Cardiac muscle cell (in vitro differentiated cells and primary cell): ENCODE measurements at regions not wholly inside any gene's neighbourhood (a gene's known extent, or its start where the extent isn't known, plus 50 kb on each side); places are given as distances from the start of the nearest gene placed in this dataset.

Experiments
- DNase-seq, 2 donors: peaks; one replicate each; pipeline versions ENCODE4 v3.0.0 to v3.0.0-alpha.2; 2010 to 2017; ENCODE audit warnings: low read depth in 1 of 2, low spot score in 1 of 2
- H3K27ac ChIP-seq: fragments of 200-600 bp; sonication (generic); 2 replicates; pipeline ENCODE4 v1.5.1; 2016
- H3K27me3 ChIP-seq: fragments of 200-600 bp; sonication (generic); 2 replicates; pipeline ENCODE4 v1.6.0; 2016; ENCODE audit warnings: control low read depth
- H3K36me3 ChIP-seq: fragments of 200-600 bp; sonication (generic); 2 replicates; pipeline ENCODE4 v1.5.1; 2016; ENCODE audit warnings: control low read depth
- H3K4me1 ChIP-seq: fragments of 200-600 bp; sonication (generic); 2 replicates; pipeline ENCODE4 v1.8.1; 2017; ENCODE audit warnings: low read depth, mild to moderate bottlenecking, mixed run types
- H3K4me3 ChIP-seq: fragments of 200-600 bp; sonication (generic); 2 replicates; pipeline ENCODE4 v1.5.1; 2016; ENCODE audit warnings: mild to moderate bottlenecking
- H3K9me3 ChIP-seq: fragments of 200-600 bp; sonication (generic); 2 replicates; pipeline ENCODE4 v1.5.1; 2017; ENCODE audit warnings: low read depth, mild to moderate bottlenecking, control low read depth
- TF ChIP-seq, protein P1 (sequence below): IDR thresholded peaks from 2 replicates; pipeline ENCODE4 v1.5.1; 2012; ENCODE audit warnings: low read depth, mild to moderate bottlenecking, low read length

DNA sequence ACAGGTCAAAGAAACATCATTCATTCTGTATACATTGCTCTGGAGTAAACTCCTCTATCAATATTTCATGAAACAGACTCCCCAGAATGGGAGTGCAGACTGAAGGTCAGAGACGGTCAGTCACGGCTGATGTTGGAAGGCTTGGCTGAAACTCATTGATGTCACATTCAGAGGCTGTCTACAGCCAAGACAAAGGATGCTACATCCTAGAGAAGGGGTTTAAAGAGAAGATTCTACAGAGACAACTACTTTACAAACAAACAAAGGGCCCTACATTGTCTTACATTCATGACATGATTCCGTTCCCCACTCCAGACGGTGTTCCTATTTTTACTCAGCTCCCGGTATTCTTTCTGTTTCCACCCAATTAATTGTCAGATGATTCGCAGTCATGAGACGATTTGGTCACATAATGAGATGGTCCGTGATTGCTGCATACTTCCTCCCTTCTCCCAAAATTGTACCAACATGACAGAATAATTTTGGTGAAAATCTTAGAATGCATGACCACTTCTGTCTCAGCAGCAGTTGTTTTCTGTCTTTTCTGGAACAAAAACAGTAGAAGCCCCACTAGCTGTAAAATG, 73.8 kb upstream of the VAV3 start:
- H3K9me3 ChIP-seq: no peaks in the 10 kb centered on the region
- H3K4me1 ChIP-seq: no peaks in the 10 kb centered on the region
- H3K27ac ChIP-seq: no peak overlapping the region
- TF ChIP-seq, protein P1, sequence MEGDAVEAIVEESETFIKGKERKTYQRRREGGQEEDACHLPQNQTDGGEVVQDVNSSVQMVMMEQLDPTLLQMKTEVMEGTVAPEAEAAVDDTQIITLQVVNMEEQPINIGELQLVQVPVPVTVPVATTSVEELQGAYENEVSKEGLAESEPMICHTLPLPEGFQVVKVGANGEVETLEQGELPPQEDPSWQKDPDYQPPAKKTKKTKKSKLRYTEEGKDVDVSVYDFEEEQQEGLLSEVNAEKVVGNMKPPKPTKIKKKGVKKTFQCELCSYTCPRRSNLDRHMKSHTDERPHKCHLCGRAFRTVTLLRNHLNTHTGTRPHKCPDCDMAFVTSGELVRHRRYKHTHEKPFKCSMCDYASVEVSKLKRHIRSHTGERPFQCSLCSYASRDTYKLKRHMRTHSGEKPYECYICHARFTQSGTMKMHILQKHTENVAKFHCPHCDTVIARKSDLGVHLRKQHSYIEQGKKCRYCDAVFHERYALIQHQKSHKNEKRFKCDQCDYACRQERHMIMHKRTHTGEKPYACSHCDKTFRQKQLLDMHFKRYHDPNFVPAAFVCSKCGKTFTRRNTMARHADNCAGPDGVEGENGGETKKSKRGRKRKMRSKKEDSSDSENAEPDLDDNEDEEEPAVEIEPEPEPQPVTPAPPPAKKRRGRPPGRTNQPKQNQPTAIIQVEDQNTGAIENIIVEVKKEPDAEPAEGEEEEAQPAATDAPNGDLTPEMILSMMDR: no peak
- H3K4me3 ChIP-seq: no peak overlapping the region
- no peak for DNase-seq
- no peaks in the 10 kb centered on the region for H3K27me3 ChIP-seq
- H3K36me3 ChIP-seq: no peaks in the 10 kb centered on the region

DNA sequence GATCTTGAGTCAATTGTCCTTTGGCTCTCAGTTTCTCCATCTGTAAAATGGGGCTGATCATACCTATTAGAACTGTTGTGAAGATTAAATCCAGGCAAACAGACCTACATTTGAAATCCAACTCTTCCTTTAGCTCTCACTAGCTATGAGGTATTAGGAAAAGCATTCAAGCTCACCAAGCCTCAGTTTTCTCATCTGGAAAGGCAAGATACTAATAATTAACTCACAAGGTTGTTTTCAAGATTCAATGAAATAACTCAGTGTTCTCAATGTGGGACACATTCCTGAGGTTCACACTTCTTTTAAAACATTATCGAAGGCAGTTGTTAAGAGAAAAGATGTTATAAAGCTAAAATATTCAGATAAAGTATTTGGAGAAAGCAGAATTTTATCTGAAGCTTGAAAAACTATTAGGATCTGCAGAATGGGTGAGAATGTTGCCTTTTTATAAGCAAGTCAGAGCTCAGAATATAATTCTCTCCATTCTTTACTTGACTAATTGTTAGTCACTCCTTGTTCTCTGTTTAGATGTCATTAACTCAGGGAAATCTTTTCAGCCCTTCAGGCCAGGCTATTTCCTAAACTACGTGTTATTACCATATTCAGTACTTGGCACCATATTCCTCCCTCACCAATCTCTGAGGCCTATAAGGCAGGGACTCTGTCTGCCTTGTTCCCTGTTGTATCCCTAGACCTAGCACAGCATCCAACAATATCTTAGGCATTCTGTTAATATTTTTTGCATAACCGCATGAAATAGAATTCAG, 72.0 kb upstream of the VAV3 start:
- H3K36me3 ChIP-seq: no peaks in the 10 kb centered on the region
- no peaks in the 10 kb centered on the region for H3K4me1 ChIP-seq
- H3K27me3 ChIP-seq: no peaks in the 10 kb centered on the region

DNA sequence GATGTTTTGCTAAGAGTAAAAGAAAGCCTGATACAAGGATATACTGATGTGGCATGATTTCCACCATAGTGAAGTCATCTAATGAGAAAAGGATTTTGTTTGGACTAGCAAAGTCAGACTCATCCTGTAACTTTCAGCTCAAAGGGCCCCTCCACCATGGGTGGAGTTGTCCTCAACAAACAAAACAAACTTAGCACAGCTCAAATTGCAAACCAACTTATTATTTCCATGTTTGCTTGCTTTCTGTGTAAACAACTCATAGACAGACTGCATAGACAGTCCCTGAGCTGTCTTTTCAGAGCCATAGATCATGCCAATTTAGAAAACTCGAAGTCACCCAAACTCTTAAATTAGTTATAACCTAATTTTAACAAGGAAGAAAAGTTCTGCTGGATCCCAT, 69.4 kb upstream of the VAV3 start:
- no peak overlapping the region for H3K27ac ChIP-seq
- DNase-seq: no peak
- H3K4me1 ChIP-seq: no peaks in the 10 kb centered on the region
- TF ChIP-seq, protein P1: no peak
- H3K27me3 ChIP-seq: no peaks in the 10 kb centered on the region
- no peaks in the 10 kb centered on the region for H3K36me3 ChIP-seq
- no peaks in the 10 kb centered on the region for H3K9me3 ChIP-seq
- no peak overlapping the region for H3K4me3 ChIP-seq

More for the DNA sequence above, 72.0 kb upstream of the VAV3 start:
- no peak overlapping the region for H3K4me3 ChIP-seq
- no peaks in the 10 kb centered on the region for H3K9me3 ChIP-seq
- TF ChIP-seq, protein P1: no peak
- H3K27ac ChIP-seq: no peak overlapping the region
- no peak for DNase-seq

DNA sequence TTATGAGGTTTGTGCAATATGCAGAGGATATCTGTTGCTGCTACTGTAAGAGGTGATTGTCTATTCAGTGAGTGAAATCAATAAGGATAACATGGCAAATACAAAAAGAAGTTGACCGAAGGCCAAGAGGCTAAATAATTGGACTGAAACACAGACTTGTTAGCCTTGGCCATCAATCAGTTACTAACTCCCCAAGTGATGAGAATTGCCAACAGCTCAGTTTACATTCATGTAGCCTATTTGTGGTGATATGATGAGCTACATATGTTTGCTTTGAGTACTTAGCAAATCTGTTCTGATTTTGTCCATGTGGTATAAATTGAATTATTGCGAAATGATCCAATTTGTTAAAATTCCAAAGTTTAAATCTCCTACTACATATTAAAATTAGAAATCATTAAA, 68.6 kb upstream of the VAV3 start:
- H3K36me3 ChIP-seq: no peaks in the 10 kb centered on the region
- no peaks in the 10 kb centered on the region for H3K4me1 ChIP-seq
- H3K9me3 ChIP-seq: no peaks in the 10 kb centered on the region
- H3K27ac ChIP-seq: no peak overlapping the region
- H3K4me3 ChIP-seq: no peak overlapping the region
- no peak for DNase-seq
- TF ChIP-seq, protein P1: no peak
- no peaks in the 10 kb centered on the region for H3K27me3 ChIP-seq

DNA sequence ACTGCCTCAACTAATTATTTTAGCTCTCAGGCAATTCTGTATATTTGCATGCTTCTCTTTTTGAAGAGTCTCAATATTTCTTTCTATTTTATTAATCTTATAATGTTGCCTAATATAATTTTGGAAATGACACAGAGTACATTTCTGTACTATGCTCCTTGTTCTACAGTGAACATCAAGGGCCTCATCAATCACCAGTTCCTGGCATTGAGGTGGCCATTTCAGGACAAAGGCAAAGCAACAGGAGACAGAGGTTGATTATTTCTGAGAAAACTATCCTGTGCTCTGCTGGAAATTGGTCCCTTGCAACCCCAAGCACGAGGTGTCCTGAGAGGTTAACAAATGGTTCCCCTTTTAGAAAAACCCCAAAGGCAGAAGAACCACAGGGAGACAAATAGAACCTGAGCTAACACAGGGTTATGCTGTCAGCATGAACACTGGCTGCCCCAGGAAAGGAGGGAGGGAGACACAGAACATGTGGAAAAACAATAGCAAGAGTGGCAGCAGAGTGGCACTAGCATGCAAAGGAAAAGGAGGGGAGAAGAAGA, 63.9 kb upstream of the VAV3 start:
- no peak for DNase-seq
- Histone ChIP-seq H3K4me1 (no peaks in the 10 kb centered on the region), H3K4me3 (no peak overlapping the region), H3K9me3 (no peaks in the 10 kb centered on the region), H3K36me3 (no peaks in the 10 kb centered on the region), H3K27me3 (no peaks in the 10 kb centered on the region), H3K27ac (no peak overlapping the region)
- TF ChIP-seq, protein P1: no peak
